ENCODE measurements at regions not wholly inside any gene's neighbourhood (a gene's known extent, or its start where the extent isn't known, plus 50 kb on each side); places are given as distances from the start of the nearest gene placed in this dataset.
"Not testable (repeated sequence)": the region's sequence is repeated elsewhere in the genome, so short reads cannot be mapped to it uniquely, and the experiment has no call there.

DNA sequence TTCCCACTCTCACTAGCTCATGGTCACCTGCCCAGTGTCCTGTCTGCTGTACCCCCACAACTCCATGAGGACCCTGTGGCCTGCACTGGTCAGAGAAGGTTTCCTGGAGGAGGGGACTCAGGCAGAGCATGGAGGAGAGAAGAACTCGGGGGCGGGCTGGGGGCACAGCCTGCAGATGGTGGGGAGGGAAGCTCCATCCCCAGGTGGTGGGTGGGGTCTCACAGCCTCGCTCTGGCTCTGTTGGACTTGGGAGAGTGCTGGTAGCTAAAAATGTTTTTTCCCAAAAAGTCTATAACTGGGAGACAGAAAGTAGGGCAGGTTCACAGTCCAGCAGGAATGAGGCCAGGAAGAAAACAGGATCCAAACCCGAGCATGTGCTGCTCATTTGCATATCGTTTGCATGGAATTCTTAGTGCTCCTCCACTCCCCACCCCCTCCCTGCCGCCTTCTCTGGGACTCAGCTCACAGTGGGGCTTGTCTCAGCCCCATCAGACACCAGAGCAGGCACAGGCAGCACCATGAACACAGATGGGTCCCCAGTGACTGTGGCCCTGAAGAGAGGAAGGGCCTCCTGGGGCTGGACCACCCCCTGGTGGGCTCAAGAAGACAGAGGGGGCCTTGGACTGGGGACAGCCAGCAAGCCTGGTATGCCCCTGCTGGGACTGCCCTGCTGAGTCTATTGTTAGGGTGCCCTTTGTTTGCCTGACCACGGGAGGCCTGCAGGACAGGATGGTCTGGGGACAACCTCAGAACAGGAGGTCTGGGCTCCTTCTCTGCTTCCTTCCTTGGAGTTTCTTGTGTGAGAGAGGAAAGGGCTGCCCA is 67.0 kb upstream of the SFSWAP start:
- DNase-seq = no peak

DNA sequence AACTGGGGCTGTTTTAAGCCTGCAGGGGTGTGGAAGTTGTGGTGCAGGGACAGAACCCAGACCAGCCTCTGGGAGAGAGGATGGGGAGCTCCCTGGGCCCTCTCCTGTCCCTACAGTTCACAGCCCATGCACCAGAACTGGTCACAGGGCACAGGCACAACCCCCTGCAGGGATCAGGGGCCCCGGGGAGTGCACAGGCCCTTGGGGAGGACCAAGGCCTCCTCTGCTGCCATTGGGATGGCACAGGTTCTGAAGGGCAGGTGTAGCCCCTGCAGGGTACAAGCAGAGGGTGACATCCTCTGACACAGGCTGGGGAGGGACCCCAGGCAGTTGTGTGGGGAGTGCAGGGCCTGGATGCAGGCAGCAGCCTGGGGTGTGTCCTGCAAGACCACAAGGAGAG is 66.4 kb upstream of the SFSWAP start:
- DNase-seq = no peak

DNA sequence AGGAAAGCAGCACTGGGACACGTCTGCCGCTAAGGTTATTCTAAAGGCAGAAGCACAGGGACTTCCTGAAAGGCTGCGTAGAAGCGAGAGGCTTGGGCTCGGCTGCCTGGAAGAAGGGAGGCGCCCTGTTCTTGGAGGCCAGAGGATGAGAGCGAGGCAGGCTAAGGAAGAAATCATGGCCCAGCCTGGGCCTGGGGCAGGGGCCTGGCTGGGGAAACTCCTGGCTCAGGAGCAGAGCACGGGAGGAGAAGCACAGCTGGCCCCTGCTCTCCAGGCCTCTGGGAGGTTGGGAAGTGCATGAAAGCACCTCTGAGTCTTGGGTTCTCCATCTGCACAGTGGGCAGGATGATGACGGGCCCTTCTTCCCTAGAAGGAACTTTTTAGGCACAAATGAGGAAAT is 66.0 kb upstream of the SFSWAP start:
- DNase-seq = not testable (repeated sequence)

GRCh38 chr12:131645557-131645956 is 65.3 kb upstream of the SFSWAP start:
- DNase-seq = not testable (repeated sequence)

- not testable (repeated sequence) for DNase-seq
Measured at GRCh38 chr12:131646444-131646843, 64.4 kb upstream of the SFSWAP start.

GRCh38 chr12:131647667-131648066 is 63.2 kb upstream of the SFSWAP start:
- no peak for DNase-seq

GRCh38 chr12:131655469-131656174 is 55.3 kb upstream of the SFSWAP start:
- DNase-seq = not testable (repeated sequence)

DNA sequence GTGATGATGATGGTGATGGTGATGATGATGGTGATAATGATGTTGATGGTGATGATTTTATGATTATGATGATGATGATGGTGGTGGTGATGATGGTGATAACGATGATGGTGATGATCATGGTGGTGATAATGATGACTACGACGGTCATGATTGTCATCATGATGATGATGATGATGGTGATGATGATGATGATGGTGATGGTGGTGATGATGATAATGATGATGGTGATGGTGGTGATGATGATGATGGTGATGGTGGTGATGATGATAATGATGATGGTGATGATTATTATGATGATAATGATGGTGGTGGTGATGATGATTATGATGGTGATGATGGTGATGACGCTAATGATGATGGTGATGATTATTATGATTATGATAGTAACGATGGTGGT is 54.1 kb upstream of the SFSWAP start:
- DNase-seq = not testable (repeated sequence)

GRCh38 chr12:131658605-131659004 is 52.3 kb upstream of the SFSWAP start:
- DNase-seq = not testable (repeated sequence)

DNA sequence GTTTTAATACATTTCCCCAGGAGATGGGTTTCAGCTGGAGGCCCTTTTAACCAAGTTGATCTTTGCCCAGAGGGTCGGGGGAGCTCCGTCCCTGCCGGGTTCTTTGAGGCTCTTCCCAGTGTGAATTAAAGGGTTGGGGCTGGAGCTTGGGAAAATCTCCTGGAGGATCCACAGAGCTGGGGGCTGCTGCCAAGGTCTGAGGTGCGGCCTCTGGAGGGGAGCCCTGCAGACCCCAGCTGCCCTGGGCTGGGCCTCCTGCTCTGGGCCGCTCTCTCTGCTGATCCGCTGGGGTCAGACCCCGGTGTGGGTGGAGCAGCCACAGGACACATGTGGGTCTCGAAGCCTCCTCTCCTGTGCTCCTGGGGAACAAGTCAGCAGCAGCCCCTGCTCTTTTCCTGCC is 51.4 kb upstream of the SFSWAP start:
- not testable (repeated sequence) for DNase-seq

GRCh38 chr12:131659976-131660375 is 50.9 kb upstream of the SFSWAP start:
- DNase-seq = not testable (repeated sequence)

GRCh38 chr12:131660401-131660800 is 50.5 kb upstream of the SFSWAP start:
- DNase-seq = not testable (repeated sequence)
